ENCODE measurements at regions not wholly inside any gene's neighbourhood (a gene's known extent, or its start where the extent isn't known, plus 50 kb on each side); places are given as distances from the start of the nearest gene placed in this dataset.

GRCh38 chr2:136323935-136324334 lies 206.0 kb upstream of the CXCR4 start:
- TF ChIP-seq, protein P1, sequence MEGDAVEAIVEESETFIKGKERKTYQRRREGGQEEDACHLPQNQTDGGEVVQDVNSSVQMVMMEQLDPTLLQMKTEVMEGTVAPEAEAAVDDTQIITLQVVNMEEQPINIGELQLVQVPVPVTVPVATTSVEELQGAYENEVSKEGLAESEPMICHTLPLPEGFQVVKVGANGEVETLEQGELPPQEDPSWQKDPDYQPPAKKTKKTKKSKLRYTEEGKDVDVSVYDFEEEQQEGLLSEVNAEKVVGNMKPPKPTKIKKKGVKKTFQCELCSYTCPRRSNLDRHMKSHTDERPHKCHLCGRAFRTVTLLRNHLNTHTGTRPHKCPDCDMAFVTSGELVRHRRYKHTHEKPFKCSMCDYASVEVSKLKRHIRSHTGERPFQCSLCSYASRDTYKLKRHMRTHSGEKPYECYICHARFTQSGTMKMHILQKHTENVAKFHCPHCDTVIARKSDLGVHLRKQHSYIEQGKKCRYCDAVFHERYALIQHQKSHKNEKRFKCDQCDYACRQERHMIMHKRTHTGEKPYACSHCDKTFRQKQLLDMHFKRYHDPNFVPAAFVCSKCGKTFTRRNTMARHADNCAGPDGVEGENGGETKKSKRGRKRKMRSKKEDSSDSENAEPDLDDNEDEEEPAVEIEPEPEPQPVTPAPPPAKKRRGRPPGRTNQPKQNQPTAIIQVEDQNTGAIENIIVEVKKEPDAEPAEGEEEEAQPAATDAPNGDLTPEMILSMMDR (IDR thresholded peaks at IDR 0.05), result no peak
- TF ChIP-seq POLR2A (IDR thresholded peaks at IDR 0.05), result no peak

Measured in thyroid gland (tissue), 4 donors.